ENCODE measurements at regions not wholly inside any gene's neighbourhood (a gene's known extent, or its start where the extent isn't known, plus 50 kb on each side); places are given as distances from the start of the nearest gene placed in this dataset.

- TF ChIP-seq POLR2A (IDR thresholded peaks at IDR 0.05; ENCODE audit: insufficient read depth in 1 of 2, low read depth in 2 of 2, low read length in 2 of 2) (no peak), ZBTB33 (CRISPR knock-in tag; IDR thresholded peaks at IDR 0.05) (no peak)
Measured at GRCh38 chr15:38876621-38877020, 312.0 kb upstream of the RASGRP1 start.
